ENCODE measurements at regions not wholly inside any gene's neighbourhood (a gene's known extent, or its start where the extent isn't known, plus 50 kb on each side); places are given as distances from the start of the nearest gene placed in this dataset.
"Not testable (repeated sequence)": the region's sequence is repeated elsewhere in the genome, so short reads cannot be mapped to it uniquely, and the experiment has no call there.

- no peaks in the 10 kb centered on the region for H3K9me3 ChIP-seq (ENCODE audit: control insufficient read depth, low read length)
- no peak overlapping the region for H3K27ac ChIP-seq (ENCODE audit: insufficient read depth, low read length, poor library complexity, severe bottlenecking)
- no peak overlapping the region for H3K4me3 ChIP-seq (ENCODE audit: insufficient read depth, low read depth, low read length, poor library complexity, severe bottlenecking)
- no peaks in the 10 kb centered on the region for H3K4me1 ChIP-seq (ENCODE audit: control insufficient read depth, insufficient read depth, low read length, poor library complexity, severe bottlenecking)
- no peaks in the 10 kb centered on the region for H3K27me3 ChIP-seq (replicated peaks; ENCODE audit: control insufficient read depth, insufficient read depth, low read length, poor library complexity, severe bottlenecking)
- no peaks in the 10 kb centered on the region for H3K36me3 ChIP-seq (ENCODE audit: control insufficient read depth, insufficient read depth, low read length)
- no peak for DNase-seq
These were observed 163.9 kb downstream of the RPLP1 start for GRCh38 chr15:69616558-69616957.

DNA sequence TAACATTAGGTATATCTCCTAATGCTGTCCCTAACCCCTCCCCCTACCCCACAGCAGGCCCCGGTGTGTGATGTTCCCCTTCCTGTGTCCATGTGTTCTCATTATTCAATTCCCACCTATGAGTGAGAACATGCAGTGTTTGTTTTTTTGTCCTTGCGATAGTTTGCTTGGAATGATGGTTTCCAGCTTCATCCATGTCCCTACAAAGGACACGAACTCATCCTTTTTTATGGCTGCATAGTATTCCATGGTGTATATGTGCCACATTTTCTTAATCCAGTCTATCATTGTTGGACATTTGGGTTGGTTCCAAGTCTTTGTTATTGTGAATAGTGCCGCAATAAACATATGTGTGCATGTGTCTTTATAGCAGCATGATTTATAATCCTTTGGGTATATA lies 164.5 kb downstream of the RPLP1 start:
- not testable (repeated sequence) for H3K4me3 ChIP-seq (ENCODE audit: insufficient read depth, low read depth, low read length, poor library complexity, severe bottlenecking); H3K27ac ChIP-seq (ENCODE audit: insufficient read depth, low read length, poor library complexity, severe bottlenecking); DNase-seq; H3K9me3 ChIP-seq (ENCODE audit: control insufficient read depth, low read length); H3K4me1 ChIP-seq (ENCODE audit: control insufficient read depth, insufficient read depth, low read length, poor library complexity, severe bottlenecking); H3K27me3 ChIP-seq (replicated peaks; ENCODE audit: control insufficient read depth, insufficient read depth, low read length, poor library complexity, severe bottlenecking); H3K36me3 ChIP-seq (ENCODE audit: control insufficient read depth, insufficient read depth, low read length)

DNA sequence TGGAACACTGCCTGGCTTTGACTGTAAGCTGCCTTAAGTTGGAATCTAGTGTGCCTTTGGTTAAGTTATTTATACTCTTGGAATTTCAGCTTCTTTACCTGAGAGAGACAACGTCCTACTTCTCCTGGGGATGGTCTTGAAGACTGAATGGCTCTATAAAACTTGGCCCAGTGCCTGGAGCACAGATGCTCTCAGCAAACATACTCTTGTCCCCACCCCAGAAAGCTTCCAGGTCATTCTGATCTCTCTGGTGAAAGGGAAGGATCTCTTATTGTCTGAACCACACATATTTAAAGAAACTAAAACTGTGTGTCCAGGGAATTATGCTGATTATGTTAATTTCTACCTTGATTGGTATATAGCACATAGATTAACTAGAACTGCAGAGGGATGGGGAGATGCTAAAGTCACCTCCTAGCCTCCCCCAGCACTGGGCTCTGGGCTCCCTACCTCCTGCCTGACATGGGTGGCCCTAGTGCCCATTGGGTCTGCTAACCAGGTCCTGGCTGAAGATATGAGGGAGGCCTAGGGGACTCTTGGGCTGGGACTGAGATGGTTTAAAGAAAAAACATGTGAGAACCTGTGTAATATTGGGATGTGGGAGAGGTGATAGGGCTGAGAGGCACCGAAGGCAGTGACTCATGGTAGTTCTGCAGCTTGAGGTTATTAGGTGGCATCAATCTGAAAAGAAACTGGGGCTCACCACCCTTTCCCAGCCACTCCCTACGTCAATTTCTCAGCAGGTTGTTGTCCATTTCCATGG lies 171.0 kb downstream of the RPLP1 start:
- no peak overlapping the region for H3K4me3 ChIP-seq (ENCODE audit: insufficient read depth, low read depth, low read length, poor library complexity, severe bottlenecking)

DNA sequence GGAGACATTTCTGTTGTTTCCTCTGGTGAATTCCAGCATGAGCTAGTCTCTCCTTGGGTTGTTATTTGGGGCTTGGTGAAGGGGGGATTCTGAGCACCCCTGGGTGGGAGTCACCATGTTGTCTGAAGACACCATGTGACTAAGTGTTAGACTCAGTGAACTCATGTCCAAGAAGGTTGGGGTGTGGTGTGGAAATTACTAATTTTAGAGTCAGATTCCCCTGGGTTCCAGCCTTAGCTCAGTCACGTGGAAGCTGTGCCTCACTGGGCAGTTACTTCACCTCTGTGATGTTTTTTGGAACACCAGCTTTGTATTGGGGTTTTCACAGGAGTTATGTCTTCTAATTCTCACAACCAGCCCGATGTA lies 171.5 kb downstream of the RPLP1 start:
- H3K36me3 ChIP-seq (ENCODE audit: control insufficient read depth, insufficient read depth, low read length) = no peaks in the 10 kb centered on the region
- H3K27ac ChIP-seq (ENCODE audit: insufficient read depth, low read length, poor library complexity, severe bottlenecking) = no peak overlapping the region
- no peak for DNase-seq
- H3K4me1 ChIP-seq (ENCODE audit: control insufficient read depth, insufficient read depth, low read length, poor library complexity, severe bottlenecking) = no peaks in the 10 kb centered on the region
- H3K4me3 ChIP-seq (ENCODE audit: insufficient read depth, low read depth, low read length, poor library complexity, severe bottlenecking) = no peak overlapping the region
- H3K9me3 ChIP-seq (ENCODE audit: control insufficient read depth, low read length) = no peaks in the 10 kb centered on the region
- peaks cover 5% of the 10 kb centered on the region for H3K27me3 ChIP-seq (replicated peaks; ENCODE audit: control insufficient read depth, insufficient read depth, low read length, poor library complexity, severe bottlenecking)

More for the DNA sequence above, 171.0 kb downstream of the RPLP1 start:
- no peaks in the 10 kb centered on the region for H3K4me1 ChIP-seq (ENCODE audit: control insufficient read depth, insufficient read depth, low read length, poor library complexity, severe bottlenecking)
- no peak for DNase-seq
- H3K9me3 ChIP-seq (ENCODE audit: control insufficient read depth, low read length) = no peaks in the 10 kb centered on the region
- H3K27ac ChIP-seq (ENCODE audit: insufficient read depth, low read length, poor library complexity, severe bottlenecking) = no peak overlapping the region
- H3K36me3 ChIP-seq (ENCODE audit: control insufficient read depth, insufficient read depth, low read length) = no peaks in the 10 kb centered on the region
- H3K27me3 ChIP-seq (replicated peaks; ENCODE audit: control insufficient read depth, insufficient read depth, low read length, poor library complexity, severe bottlenecking) = peaks cover 5% of the 10 kb centered on the region

DNA sequence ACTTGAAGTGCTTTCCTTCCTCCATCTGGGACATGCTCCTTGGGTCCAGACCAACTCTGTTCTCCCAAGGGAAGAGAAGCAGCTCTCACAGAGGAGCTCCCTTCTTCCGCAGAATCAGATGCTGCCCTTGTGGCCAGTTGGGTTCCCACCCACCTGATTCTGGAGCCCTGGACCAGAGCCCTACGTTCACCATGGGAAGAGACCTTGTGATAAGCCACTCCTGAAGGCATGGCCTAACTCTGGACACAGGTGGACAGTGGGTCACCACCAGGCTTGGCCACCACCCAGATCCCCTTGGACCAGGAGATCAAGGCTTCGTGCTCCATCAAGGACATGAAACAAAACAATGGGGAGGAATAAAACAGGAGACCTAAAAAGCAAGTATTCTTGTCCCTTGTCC lies 172.2 kb downstream of the RPLP1 start:
- Histone ChIP-seq H3K27me3 (replicated peaks; ENCODE audit: control insufficient read depth, insufficient read depth, low read length, poor library complexity, severe bottlenecking) (peaks cover 5% of the 10 kb centered on the region), H3K4me3 (ENCODE audit: insufficient read depth, low read depth, low read length, poor library complexity, severe bottlenecking) (no peak overlapping the region), H3K36me3 (ENCODE audit: control insufficient read depth, insufficient read depth, low read length) (no peaks in the 10 kb centered on the region), H3K9me3 (ENCODE audit: control insufficient read depth, low read length) (no peaks in the 10 kb centered on the region), H3K27ac (ENCODE audit: insufficient read depth, low read length, poor library complexity, severe bottlenecking) (no peak overlapping the region), H3K4me1 (ENCODE audit: control insufficient read depth, insufficient read depth, low read length, poor library complexity, severe bottlenecking) (no peaks in the 10 kb centered on the region)
- DNase-seq = no peak

DNA sequence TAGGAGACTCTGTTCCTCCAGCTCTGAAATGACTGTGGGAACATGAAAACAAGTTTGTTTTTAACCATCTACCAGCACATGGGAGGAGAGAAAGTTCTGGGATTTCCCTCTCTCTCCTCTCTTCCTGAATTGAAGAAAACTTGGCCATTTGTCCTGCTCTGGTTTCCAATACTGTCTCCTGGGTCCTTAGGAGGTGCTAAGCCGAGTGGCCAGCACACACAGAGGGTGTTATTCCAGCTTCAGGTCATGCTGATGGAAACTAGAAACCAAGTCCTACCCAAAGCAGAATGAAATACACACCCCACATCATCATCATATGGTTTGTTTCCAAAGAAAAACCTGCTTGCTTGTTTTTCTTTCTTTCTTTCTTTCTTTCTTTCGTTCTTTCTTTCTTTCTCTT lies 172.7 kb downstream of the RPLP1 start:
- H3K27me3 ChIP-seq (replicated peaks; ENCODE audit: control insufficient read depth, insufficient read depth, low read length, poor library complexity, severe bottlenecking) = peaks cover 5% of the 10 kb centered on the region
- no peak for DNase-seq
- no peaks in the 10 kb centered on the region for H3K36me3 ChIP-seq (ENCODE audit: control insufficient read depth, insufficient read depth, low read length)
- no peaks in the 10 kb centered on the region for H3K9me3 ChIP-seq (ENCODE audit: control insufficient read depth, low read length)
- H3K4me3 ChIP-seq (ENCODE audit: insufficient read depth, low read depth, low read length, poor library complexity, severe bottlenecking) = no peak overlapping the region
- H3K4me1 ChIP-seq (ENCODE audit: control insufficient read depth, insufficient read depth, low read length, poor library complexity, severe bottlenecking) = no peaks in the 10 kb centered on the region
- H3K27ac ChIP-seq (ENCODE audit: insufficient read depth, low read length, poor library complexity, severe bottlenecking) = no peak overlapping the region

GRCh38 chr15:69626095-69627066 lies 173.8 kb downstream of the RPLP1 start:
- no peaks in the 10 kb centered on the region for H3K9me3 ChIP-seq (ENCODE audit: control insufficient read depth, low read length)
- H3K27ac ChIP-seq (ENCODE audit: insufficient read depth, low read length, poor library complexity, severe bottlenecking) = no peak overlapping the region
- peaks cover 5% of the 10 kb centered on the region for H3K27me3 ChIP-seq (replicated peaks; ENCODE audit: control insufficient read depth, insufficient read depth, low read length, poor library complexity, severe bottlenecking)
- no peak for DNase-seq
- no peak overlapping the region for H3K4me3 ChIP-seq (ENCODE audit: insufficient read depth, low read depth, low read length, poor library complexity, severe bottlenecking)
- no peaks in the 10 kb centered on the region for H3K36me3 ChIP-seq (ENCODE audit: control insufficient read depth, insufficient read depth, low read length)
- H3K4me1 ChIP-seq (ENCODE audit: control insufficient read depth, insufficient read depth, low read length, poor library complexity, severe bottlenecking) = no peaks in the 10 kb centered on the region

GRCh38 chr15:69627548-69628158 lies 175.0 kb downstream of the RPLP1 start:
- H3K4me3 ChIP-seq (ENCODE audit: insufficient read depth, low read depth, low read length, poor library complexity, severe bottlenecking) = no peak overlapping the region
- H3K27ac ChIP-seq (ENCODE audit: insufficient read depth, low read length, poor library complexity, severe bottlenecking) = no peak overlapping the region
- H3K4me1 ChIP-seq (ENCODE audit: control insufficient read depth, insufficient read depth, low read length, poor library complexity, severe bottlenecking) = no peaks in the 10 kb centered on the region
- H3K9me3 ChIP-seq (ENCODE audit: control insufficient read depth, low read length) = no peaks in the 10 kb centered on the region
- peaks cover 5% of the 10 kb centered on the region for H3K27me3 ChIP-seq (replicated peaks; ENCODE audit: control insufficient read depth, insufficient read depth, low read length, poor library complexity, severe bottlenecking)
- no peaks in the 10 kb centered on the region for H3K36me3 ChIP-seq (ENCODE audit: control insufficient read depth, insufficient read depth, low read length)
- no peak for DNase-seq

DNA sequence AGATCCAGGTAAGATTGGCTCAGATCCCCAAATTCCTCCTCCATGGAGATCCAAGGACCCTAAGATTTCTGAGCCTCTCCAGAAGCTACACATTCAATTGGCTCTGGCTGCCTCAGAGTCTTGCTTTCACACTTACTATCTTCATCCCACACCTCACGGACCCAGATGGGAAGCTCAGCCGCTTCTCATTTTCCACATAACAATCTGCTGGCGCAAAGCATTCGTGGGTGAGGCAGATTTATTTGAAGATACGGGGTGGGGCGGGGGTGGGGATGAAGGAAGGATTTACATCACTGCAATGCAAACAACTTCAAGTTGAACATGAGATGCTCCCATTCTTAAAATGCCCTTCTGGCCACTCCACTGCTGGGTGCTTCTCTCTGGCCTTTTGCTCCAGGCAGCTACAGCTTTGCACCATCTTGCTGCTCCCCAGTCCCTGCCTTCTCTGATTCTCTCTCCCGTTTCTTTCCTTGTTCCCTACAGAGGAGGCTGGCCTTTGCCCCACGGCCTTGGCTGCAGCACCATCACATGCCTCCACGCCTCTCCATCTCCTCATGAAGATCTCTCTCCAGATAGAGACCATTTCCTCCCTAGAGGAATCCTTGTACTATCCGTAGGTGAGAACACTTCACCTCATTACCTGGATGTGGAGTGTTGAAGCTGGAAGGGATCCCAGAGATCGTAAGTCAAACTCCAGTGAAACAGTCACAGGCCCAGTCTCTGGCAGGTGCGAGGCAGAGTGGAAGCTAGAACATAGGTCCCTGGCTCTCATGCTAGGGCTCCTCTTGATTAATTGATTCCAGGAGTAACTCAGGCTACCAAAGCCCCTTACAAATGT lies 175.9 kb downstream of the RPLP1 start:
- no peaks in the 10 kb centered on the region for H3K36me3 ChIP-seq (ENCODE audit: control insufficient read depth, insufficient read depth, low read length)
- no peak for DNase-seq

More for the DNA sequence above, 175.9 kb downstream of the RPLP1 start:
- no peak overlapping the region for H3K4me3 ChIP-seq (ENCODE audit: insufficient read depth, low read depth, low read length, poor library complexity, severe bottlenecking)
- no peaks in the 10 kb centered on the region for H3K9me3 ChIP-seq (ENCODE audit: control insufficient read depth, low read length)
- no peak overlapping the region for H3K27ac ChIP-seq (ENCODE audit: insufficient read depth, low read length, poor library complexity, severe bottlenecking)
- H3K4me1 ChIP-seq (ENCODE audit: control insufficient read depth, insufficient read depth, low read length, poor library complexity, severe bottlenecking) = no peaks in the 10 kb centered on the region
- peaks cover 5% of the 10 kb centered on the region for H3K27me3 ChIP-seq (replicated peaks; ENCODE audit: control insufficient read depth, insufficient read depth, low read length, poor library complexity, severe bottlenecking)
